HL-60 (cell line): ENCODE measurements at regions not wholly inside any gene's neighbourhood (a gene's known extent, or its start where the extent isn't known, plus 50 kb on each side); places are given as distances from the start of the nearest gene placed in this dataset.

Experiments used
- POLR2AphosphoS5 ChIP-seq: IDR thresholded peaks from 2 replicates; pipeline ENCODE4 v1.6.1; 2012; ENCODE audit warnings: low read depth
- TF ChIP-seq, protein P1 (sequence below): IDR thresholded peaks from one replicate; pipeline ENCODE4 v1.5.1; 2011; ENCODE audit warnings: low read length, control low read depth, inconsistent platforms; ENCODE audit not compliant: insufficient read depth
- TF ChIP-seq, protein P2 (sequence below): IDR thresholded peaks from 2 replicates; pipeline ENCODE4 v1.6.1; 2012; ENCODE audit warnings: low read depth; ENCODE audit not compliant: insufficient replicate concordance

GRCh38 chr5:120239086-120239485 is 225.0 kb upstream of the PRR16 start:
- TF ChIP-seq, protein P1, sequence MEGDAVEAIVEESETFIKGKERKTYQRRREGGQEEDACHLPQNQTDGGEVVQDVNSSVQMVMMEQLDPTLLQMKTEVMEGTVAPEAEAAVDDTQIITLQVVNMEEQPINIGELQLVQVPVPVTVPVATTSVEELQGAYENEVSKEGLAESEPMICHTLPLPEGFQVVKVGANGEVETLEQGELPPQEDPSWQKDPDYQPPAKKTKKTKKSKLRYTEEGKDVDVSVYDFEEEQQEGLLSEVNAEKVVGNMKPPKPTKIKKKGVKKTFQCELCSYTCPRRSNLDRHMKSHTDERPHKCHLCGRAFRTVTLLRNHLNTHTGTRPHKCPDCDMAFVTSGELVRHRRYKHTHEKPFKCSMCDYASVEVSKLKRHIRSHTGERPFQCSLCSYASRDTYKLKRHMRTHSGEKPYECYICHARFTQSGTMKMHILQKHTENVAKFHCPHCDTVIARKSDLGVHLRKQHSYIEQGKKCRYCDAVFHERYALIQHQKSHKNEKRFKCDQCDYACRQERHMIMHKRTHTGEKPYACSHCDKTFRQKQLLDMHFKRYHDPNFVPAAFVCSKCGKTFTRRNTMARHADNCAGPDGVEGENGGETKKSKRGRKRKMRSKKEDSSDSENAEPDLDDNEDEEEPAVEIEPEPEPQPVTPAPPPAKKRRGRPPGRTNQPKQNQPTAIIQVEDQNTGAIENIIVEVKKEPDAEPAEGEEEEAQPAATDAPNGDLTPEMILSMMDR: no peak
- no peak for TF ChIP-seq POLR2AphosphoS5
- TF ChIP-seq, protein P2, sequence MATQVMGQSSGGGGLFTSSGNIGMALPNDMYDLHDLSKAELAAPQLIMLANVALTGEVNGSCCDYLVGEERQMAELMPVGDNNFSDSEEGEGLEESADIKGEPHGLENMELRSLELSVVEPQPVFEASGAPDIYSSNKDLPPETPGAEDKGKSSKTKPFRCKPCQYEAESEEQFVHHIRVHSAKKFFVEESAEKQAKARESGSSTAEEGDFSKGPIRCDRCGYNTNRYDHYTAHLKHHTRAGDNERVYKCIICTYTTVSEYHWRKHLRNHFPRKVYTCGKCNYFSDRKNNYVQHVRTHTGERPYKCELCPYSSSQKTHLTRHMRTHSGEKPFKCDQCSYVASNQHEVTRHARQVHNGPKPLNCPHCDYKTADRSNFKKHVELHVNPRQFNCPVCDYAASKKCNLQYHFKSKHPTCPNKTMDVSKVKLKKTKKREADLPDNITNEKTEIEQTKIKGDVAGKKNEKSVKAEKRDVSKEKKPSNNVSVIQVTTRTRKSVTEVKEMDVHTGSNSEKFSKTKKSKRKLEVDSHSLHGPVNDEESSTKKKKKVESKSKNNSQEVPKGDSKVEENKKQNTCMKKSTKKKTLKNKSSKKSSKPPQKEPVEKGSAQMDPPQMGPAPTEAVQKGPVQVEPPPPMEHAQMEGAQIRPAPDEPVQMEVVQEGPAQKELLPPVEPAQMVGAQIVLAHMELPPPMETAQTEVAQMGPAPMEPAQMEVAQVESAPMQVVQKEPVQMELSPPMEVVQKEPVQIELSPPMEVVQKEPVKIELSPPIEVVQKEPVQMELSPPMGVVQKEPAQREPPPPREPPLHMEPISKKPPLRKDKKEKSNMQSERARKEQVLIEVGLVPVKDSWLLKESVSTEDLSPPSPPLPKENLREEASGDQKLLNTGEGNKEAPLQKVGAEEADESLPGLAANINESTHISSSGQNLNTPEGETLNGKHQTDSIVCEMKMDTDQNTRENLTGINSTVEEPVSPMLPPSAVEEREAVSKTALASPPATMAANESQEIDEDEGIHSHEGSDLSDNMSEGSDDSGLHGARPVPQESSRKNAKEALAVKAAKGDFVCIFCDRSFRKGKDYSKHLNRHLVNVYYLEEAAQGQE: no peak
